GM23338 (cell line): ENCODE measurements at regions not wholly inside any gene's neighbourhood (a gene's known extent, or its start where the extent isn't known, plus 50 kb on each side); places are given as distances from the start of the nearest gene placed in this dataset.

ENCODE experiments used
- ATAC-seq: fragments of 200-7000 bp; cut with Tn5 transposase; 3 replicates; pipeline ENCODE4 v1.9.1; 2020
- DNase-seq: peaks from one replicate; pipeline ENCODE4 v3.0.0-alpha.2; 2015; ENCODE audit warnings: low spot score
- H2AFZ ChIP-seq: fragments of 200-600 bp; sonication (generic); 2 replicates; pipeline ENCODE4 v1.8.0; 2016; ENCODE audit warnings: antibody characterized with exemption, mild to moderate bottlenecking, moderate library complexity
- H3F3A ChIP-seq: fragments of 200-600 bp; sonication (generic); replicated peaks from 2 replicates; pipeline ENCODE4 v1.8.0; 2017; ENCODE audit warnings: antibody characterized with exemption, mixed run types, low read depth
- H3K27ac ChIP-seq: fragments of 200-600 bp; sonication (generic); 2 replicates; pipeline ENCODE4 v1.6.1; 2016; ENCODE audit warnings: low read depth
- H3K27me3 ChIP-seq: fragments of 200-600 bp; sonication (generic); 2 replicates; pipeline ENCODE4 v1.8.0; 2016; ENCODE audit warnings: mild to moderate bottlenecking, mixed run types, moderate library complexity; ENCODE audit not compliant: insufficient read depth
- H3K36me3 ChIP-seq: fragments of 200-600 bp; sonication (generic); 2 replicates; pipeline ENCODE4 v1.8.0; 2016; ENCODE audit warnings: mild to moderate bottlenecking; ENCODE audit not compliant: insufficient read depth
- H3K4me1 ChIP-seq: fragments of 200-600 bp; sonication (generic); 2 replicates; pipeline ENCODE4 v1.8.0; 2016; ENCODE audit warnings: mild to moderate bottlenecking, moderate library complexity; ENCODE audit not compliant: insufficient read depth
- H3K4me2 ChIP-seq: fragments of 200-600 bp; sonication (generic); 2 replicates; pipeline ENCODE4 v1.7.1; 2017; ENCODE audit warnings: mixed run types
- H3K4me3 ChIP-seq: fragments of 200-600 bp; sonication (generic); 2 replicates; pipeline ENCODE4 v1.6.1; 2016; ENCODE audit warnings: mixed run types
- H3K79me2 ChIP-seq: fragments of 200-600 bp; sonication (generic); replicated peaks from 2 replicates; pipeline ENCODE4 v1.8.0; 2017; ENCODE audit warnings: mild to moderate bottlenecking; ENCODE audit not compliant: insufficient read depth
- H3K9me2 ChIP-seq: fragments of 200-600 bp; sonication (generic); 2 replicates; pipeline ENCODE4 v1.8.0; 2017; ENCODE audit not compliant: insufficient read depth
- H4K20me1 ChIP-seq: fragments of 200-600 bp; sonication (generic); replicated peaks from 2 replicates; pipeline ENCODE4 v1.8.0; 2017; ENCODE audit warnings: mild to moderate bottlenecking; ENCODE audit not compliant: insufficient read depth
- H3K27ac Mint-ChIP-seq: 2 replicates; pipeline ENCODE4 v1.8.0; 2020; ENCODE audit warnings: inconsistent platforms, mild to moderate bottlenecking, moderate library complexity, mixed read lengths
- H3K27me3 Mint-ChIP-seq: 3 replicates; pipeline ENCODE4 v1.8.0; 2022; ENCODE audit warnings: low read depth, mild to moderate bottlenecking, moderate library complexity, mixed read lengths, inconsistent platforms; ENCODE audit not compliant: insufficient read depth, poor library complexity
- H3K36me3 Mint-ChIP-seq: 3 replicates; pipeline ENCODE4 v1.8.0; 2021; ENCODE audit warnings: low read depth, mild to moderate bottlenecking, inconsistent platforms, moderate library complexity, mixed read lengths
- H3K4me1 Mint-ChIP-seq: 3 replicates; pipeline ENCODE4 v1.8.0; 2020; ENCODE audit warnings: mild to moderate bottlenecking, inconsistent platforms, mixed read lengths
- H3K4me3 Mint-ChIP-seq: 3 replicates; pipeline ENCODE4 v1.8.0; 2021; ENCODE audit warnings: moderate library complexity, mild to moderate bottlenecking, inconsistent platforms, mixed read lengths
- H3K9me3 Mint-ChIP-seq: 3 replicates; pipeline ENCODE4 v1.8.0; 2020; ENCODE audit warnings: moderate library complexity, mild to moderate bottlenecking, inconsistent platforms, mixed read lengths
- CREB1 ChIP-seq: fragments of 250-450 bp; sonication (Bioruptor Pico); IDR thresholded peaks from 2 replicates; pipeline ENCODE4 v1.5.0; 2020; ENCODE audit warnings: low read depth, mild to moderate bottlenecking, moderate library complexity
- EZH2phosphoT487 ChIP-seq: fragments of 200-600 bp; sonication (generic); IDR thresholded peaks from one replicate; pipeline ENCODE4 v1.8.1; 2018; ENCODE audit warnings: antibody characterized with exemption; ENCODE audit not compliant: unreplicated experiment
- JUNB ChIP-seq: IDR thresholded peaks from one replicate; pipeline ENCODE4 v1.6.1; 2016; ENCODE audit warnings: antibody characterized with exemption; ENCODE audit not compliant: unreplicated experiment
- NANOG ChIP-seq: IDR thresholded peaks from 2 replicates; pipeline ENCODE4 v1.6.1; 2016; ENCODE audit warnings: antibody characterized with exemption, borderline replicate concordance
- ZNF114 ChIP-seq: fragments of 250-450 bp; sonication (Bioruptor Pico); IDR thresholded peaks from 2 replicates; pipeline ENCODE4 v1.5.0; 2020; ENCODE audit warnings: mild to moderate bottlenecking, moderate library complexity
- ZNF331 ChIP-seq: fragments of 250-450 bp; sonication (Bioruptor Pico); IDR thresholded peaks from 2 replicates; pipeline ENCODE4 v1.5.0; 2020; ENCODE audit warnings: low read depth, mild to moderate bottlenecking, moderate library complexity
- TF ChIP-seq, protein P1 (sequence below): IDR thresholded peaks from one replicate; pipeline ENCODE4 v1.6.1; 2018; ENCODE audit warnings: antibody characterized with exemption; ENCODE audit not compliant: unreplicated experiment
- TF ChIP-seq, protein P2 (sequence below): fragments of 250-450 bp; sonication (Bioruptor Pico); IDR thresholded peaks from 2 replicates; pipeline ENCODE4 v1.5.0; 2020; ENCODE audit warnings: mild to moderate bottlenecking, moderate library complexity

DNA sequence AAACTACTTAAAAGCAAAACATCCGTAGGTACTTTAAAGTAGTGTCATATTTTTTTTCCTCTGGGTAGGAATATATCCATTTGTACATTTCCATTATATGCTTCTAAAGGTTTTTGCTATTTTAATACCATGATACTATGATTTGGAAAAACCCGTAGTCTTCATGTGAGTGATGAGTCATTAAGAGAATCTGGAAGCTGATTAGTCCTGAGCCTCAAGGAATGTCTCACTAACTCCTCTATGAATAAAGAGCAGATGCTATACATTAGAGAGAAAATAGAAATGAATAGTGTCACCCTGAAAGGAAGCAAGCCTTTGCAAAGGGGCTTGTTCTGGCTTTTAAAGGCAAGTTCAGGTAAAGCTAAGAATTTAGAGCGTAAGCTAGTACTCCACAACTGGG, 432.1 kb downstream of the CCDC91 start:
- Mint-ChIP-seq H3K27ac (no peak overlapping the region), H3K4me3 (no peak overlapping the region), H3K36me3 (no peaks in the 10 kb centered on the region), H3K9me3 (no peaks in the 10 kb centered on the region; the same call in 1 of the 3 replicates), H3K27me3 (no peaks in the 10 kb centered on the region), H3K4me1 (no peaks in the 10 kb centered on the region)
- Histone ChIP-seq H3K27ac (no peak overlapping the region), H3F3A (no peaks in the 10 kb centered on the region), H4K20me1 (no peaks in the 10 kb centered on the region), H3K4me1 (no peaks in the 10 kb centered on the region), H3K4me2 (no peak overlapping the region), H3K36me3 (no peaks in the 10 kb centered on the region), H3K27me3 (no peaks in the 10 kb centered on the region), H3K9me2 (peaks cover 11% of the 10 kb centered on the region), H3K4me3 (no peak overlapping the region), H2AFZ (no peak overlapping the region), H3K79me2 (no peaks in the 10 kb centered on the region)
- TF ChIP-seq ZNF331 = no peak
- TF ChIP-seq, protein P1, sequence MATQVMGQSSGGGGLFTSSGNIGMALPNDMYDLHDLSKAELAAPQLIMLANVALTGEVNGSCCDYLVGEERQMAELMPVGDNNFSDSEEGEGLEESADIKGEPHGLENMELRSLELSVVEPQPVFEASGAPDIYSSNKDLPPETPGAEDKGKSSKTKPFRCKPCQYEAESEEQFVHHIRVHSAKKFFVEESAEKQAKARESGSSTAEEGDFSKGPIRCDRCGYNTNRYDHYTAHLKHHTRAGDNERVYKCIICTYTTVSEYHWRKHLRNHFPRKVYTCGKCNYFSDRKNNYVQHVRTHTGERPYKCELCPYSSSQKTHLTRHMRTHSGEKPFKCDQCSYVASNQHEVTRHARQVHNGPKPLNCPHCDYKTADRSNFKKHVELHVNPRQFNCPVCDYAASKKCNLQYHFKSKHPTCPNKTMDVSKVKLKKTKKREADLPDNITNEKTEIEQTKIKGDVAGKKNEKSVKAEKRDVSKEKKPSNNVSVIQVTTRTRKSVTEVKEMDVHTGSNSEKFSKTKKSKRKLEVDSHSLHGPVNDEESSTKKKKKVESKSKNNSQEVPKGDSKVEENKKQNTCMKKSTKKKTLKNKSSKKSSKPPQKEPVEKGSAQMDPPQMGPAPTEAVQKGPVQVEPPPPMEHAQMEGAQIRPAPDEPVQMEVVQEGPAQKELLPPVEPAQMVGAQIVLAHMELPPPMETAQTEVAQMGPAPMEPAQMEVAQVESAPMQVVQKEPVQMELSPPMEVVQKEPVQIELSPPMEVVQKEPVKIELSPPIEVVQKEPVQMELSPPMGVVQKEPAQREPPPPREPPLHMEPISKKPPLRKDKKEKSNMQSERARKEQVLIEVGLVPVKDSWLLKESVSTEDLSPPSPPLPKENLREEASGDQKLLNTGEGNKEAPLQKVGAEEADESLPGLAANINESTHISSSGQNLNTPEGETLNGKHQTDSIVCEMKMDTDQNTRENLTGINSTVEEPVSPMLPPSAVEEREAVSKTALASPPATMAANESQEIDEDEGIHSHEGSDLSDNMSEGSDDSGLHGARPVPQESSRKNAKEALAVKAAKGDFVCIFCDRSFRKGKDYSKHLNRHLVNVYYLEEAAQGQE = no peak
- no peak for TF ChIP-seq EZH2phosphoT487
- TF ChIP-seq ZNF114 (CRISPR knock-in tag) = no peak
- no peak for TF ChIP-seq NANOG
- no peak for TF ChIP-seq CREB1 (CRISPR knock-in tag)
- no peak for TF ChIP-seq JUNB
- TF ChIP-seq, protein P2, sequence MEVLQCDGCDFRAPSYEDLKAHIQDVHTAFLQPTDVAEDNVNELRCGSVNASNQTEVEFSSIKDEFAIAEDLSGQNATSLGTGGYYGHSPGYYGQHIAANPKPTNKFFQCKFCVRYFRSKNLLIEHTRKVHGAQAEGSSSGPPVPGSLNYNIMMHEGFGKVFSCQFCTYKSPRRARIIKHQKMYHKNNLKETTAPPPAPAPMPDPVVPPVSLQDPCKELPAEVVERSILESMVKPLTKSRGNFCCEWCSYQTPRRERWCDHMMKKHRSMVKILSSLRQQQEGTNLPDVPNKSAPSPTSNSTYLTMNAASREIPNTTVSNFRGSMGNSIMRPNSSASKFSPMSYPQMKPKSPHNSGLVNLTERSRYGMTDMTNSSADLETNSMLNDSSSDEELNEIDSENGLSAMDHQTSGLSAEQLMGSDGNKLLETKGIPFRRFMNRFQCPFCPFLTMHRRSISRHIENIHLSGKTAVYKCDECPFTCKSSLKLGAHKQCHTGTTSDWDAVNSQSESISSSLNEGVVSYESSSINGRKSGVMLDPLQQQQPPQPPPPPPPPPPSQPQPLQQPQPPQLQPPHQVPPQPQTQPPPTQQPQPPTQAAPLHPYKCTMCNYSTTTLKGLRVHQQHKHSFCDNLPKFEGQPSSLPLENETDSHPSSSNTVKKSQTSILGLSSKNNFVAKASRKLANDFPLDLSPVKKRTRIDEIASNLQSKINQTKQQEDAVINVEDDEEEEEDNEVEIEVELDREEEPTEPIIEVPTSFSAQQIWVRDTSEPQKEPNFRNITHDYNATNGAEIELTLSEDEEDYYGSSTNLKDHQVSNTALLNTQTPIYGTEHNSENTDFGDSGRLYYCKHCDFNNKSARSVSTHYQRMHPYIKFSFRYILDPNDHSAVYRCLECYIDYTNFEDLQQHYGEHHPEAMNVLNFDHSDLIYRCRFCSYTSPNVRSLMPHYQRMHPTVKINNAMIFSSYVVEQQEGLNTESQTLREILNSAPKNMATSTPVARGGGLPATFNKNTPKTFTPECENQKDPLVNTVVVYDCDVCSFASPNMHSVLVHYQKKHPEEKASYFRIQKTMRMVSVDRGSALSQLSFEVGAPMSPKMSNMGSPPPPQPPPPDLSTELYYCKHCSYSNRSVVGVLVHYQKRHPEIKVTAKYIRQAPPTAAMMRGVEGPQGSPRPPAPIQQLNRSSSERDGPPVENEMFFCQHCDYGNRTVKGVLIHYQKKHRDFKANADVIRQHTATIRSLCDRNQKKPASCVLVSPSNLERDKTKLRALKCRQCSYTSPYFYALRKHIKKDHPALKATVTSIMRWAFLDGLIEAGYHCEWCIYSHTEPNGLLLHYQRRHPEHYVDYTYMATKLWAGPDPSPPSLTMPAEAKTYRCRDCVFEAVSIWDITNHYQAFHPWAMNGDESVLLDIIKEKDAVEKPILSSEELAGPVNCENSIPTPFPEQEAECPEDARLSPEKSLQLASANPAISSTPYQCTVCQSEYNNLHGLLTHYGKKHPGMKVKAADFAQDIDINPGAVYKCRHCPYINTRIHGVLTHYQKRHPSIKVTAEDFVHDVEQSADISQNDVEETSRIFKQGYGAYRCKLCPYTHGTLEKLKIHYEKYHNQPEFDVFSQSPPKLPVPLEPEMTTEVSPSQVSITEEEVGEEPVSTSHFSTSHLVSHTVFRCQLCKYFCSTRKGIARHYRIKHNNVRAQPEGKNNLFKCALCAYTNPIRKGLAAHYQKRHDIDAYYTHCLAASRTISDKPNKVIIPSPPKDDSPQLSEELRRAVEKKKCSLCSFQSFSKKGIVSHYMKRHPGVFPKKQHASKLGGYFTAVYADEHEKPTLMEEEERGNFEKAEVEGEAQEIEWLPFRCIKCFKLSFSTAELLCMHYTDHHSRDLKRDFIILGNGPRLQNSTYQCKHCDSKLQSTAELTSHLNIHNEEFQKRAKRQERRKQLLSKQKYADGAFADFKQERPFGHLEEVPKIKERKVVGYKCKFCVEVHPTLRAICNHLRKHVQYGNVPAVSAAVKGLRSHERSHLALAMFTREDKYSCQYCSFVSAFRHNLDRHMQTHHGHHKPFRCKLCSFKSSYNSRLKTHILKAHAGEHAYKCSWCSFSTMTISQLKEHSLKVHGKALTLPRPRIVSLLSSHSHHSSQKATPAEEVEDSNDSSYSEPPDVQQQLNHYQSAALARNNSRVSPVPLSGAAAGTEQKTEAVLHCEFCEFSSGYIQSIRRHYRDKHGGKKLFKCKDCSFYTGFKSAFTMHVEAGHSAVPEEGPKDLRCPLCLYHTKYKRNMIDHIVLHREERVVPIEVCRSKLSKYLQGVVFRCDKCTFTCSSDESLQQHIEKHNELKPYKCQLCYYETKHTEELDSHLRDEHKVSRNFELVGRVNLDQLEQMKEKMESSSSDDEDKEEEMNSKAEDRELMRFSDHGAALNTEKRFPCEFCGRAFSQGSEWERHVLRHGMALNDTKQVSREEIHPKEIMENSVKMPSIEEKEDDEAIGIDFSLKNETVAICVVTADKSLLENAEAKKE (CRISPR knock-in tag) = no peak
- ATAC-seq (no peak), DNase-seq (no peak)
